Keratinocyte (primary cell): ENCODE measurements at regions not wholly inside any gene's neighbourhood (a gene's known extent, or its start where the extent isn't known, plus 50 kb on each side); places are given as distances from the start of the nearest gene placed in this dataset.

ENCODE experiments used
- EZH2 ChIP-seq: IDR thresholded peaks from one replicate; pipeline ENCODE4 v1.6.1; 2012; ENCODE audit warnings: inconsistent platforms, mild to moderate bottlenecking, low read length, moderate library complexity
- TF ChIP-seq, protein P1 (sequence below), 3 experiments: IDR thresholded peaks in 1 of 3; conservative IDR thresholded peaks in 1 of 3; optimal IDR thresholded peaks in 1 of 3; 2 replicates in 2 of 3; 3 replicates in 1 of 3; pipeline versions ENCODE3 to v1.5.1; 2011; ENCODE audit warnings: low read length in 3 of 3, mild to moderate bottlenecking in 3 of 3, moderate library complexity in 2 of 3, control low read depth in 1 of 3, inconsistent platforms in 1 of 3; ENCODE audit not compliant: insufficient read depth in 2 of 3; ENCODE audit errors: extremely low read depth in 1 of 3

DNA sequence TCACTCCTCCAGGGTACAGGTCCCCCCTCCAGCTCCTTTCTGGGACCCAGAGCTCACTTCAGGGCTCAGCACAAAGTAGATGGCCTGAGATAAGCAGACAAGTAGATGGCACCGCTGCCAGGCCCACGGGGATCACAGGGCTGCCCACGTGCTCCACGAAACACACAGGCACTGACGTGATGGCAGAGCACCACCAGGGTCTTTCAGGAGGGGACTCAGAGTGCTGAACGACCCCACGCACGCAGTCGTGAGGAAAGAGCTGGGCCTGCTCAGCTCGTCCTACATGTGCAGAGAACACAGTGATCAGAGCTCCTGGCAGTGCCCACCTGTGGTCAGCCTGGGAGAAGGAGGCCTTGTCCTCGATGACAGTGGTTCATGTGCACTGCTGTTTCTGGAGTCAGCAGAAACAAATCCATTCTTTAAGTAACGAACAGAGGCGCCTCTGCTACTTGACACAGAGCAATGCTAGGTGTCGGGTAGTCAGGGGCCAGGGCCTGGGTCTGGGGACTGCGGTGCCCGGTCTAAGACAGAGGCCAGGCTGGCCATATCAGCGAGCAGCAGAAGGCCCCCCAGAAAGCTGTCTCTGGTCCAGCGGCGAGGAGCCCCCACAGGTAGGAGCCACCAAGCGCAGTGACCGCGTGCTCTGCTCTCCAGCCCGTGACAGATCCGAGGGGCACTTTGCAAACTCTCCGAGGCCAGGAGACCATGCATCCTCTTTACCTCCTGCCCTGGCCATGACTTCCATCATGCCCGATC is 129.8 kb upstream of the FAM20C start:
- no peak for TF ChIP-seq EZH2
- TF ChIP-seq, protein P1, sequence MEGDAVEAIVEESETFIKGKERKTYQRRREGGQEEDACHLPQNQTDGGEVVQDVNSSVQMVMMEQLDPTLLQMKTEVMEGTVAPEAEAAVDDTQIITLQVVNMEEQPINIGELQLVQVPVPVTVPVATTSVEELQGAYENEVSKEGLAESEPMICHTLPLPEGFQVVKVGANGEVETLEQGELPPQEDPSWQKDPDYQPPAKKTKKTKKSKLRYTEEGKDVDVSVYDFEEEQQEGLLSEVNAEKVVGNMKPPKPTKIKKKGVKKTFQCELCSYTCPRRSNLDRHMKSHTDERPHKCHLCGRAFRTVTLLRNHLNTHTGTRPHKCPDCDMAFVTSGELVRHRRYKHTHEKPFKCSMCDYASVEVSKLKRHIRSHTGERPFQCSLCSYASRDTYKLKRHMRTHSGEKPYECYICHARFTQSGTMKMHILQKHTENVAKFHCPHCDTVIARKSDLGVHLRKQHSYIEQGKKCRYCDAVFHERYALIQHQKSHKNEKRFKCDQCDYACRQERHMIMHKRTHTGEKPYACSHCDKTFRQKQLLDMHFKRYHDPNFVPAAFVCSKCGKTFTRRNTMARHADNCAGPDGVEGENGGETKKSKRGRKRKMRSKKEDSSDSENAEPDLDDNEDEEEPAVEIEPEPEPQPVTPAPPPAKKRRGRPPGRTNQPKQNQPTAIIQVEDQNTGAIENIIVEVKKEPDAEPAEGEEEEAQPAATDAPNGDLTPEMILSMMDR (optimal IDR thresholded peaks at IDR 0.05 in 1 of 3, IDR thresholded peaks at IDR 0.05 in 1 of 3, conservative IDR thresholded peaks at IDR 0.05 in 1 of 3; ENCODE audit: extremely low read depth in 1 of 3, insufficient read depth in 2 of 3, low read length in 3 of 3) = no peak
